Common myeloid progenitor, CD34-positive (primary cell): ENCODE measurements at regions not wholly inside any gene's neighbourhood (a gene's known extent, or its start where the extent isn't known, plus 50 kb on each side); places are given as distances from the start of the nearest gene placed in this dataset.

Experiments
- CTCF ChIA-PET: fragments of 350-600 bp; sonication (Branson Sonifier 250); formaldehyde crosslinking; loops from one replicate; lab custom pipeline; 2021; ENCODE audit warnings: antibody characterized with exemption; lab: Charles Lee
- POLR2A ChIA-PET: fragments of 350-600 bp; sonication (Branson Sonifier 250); formaldehyde crosslinking; loops from one replicate; lab custom pipeline; 2021; ENCODE audit warnings: antibody characterized with exemption; lab: Charles Lee
- DNase-seq, 3 donors: peaks; one replicate each; pipeline versions ENCODE4 v3.0.0 to v3.0.0-alpha.2; 2013
- H3K27ac ChIP-seq, 2 experiments: 1 replicate in 1 of 2; 2 replicates in 1 of 2; pipeline ENCODE4 v1.7.0; 2013; ENCODE audit warnings: inconsistent platforms in 2 of 2, low read length in 2 of 2, mild to moderate bottlenecking in 2 of 2, low read depth in 1 of 2, moderate library complexity in 1 of 2; ENCODE audit not compliant: severe bottlenecking in 2 of 2, insufficient read depth in 1 of 2, poor library complexity in 1 of 2
- H3K27me3 ChIP-seq, 5 experiments: replicated peaks in 2 of 5; 1 replicate in 3 of 5; 2 replicates in 2 of 5; pipeline versions ENCODE4 v1.6.1 to v1.7.0; 2013; ENCODE audit warnings: low read length in 4 of 5, mild to moderate bottlenecking in 2 of 5, moderate library complexity in 2 of 5, inconsistent platforms in 1 of 5; ENCODE audit not compliant: insufficient read depth in 5 of 5, control insufficient read depth in 4 of 5
- H3K36me3 ChIP-seq, 4 experiments: 1 replicate in 2 of 4; 2 replicates in 2 of 4; pipeline versions ENCODE4 v1.6.1 to v1.7.0; 2013; ENCODE audit warnings: low read length in 3 of 4, control low read depth in 1 of 4, mild to moderate bottlenecking in 1 of 4; ENCODE audit not compliant: control insufficient read depth in 4 of 4, insufficient read depth in 4 of 4
- H3K4me1 ChIP-seq, 4 experiments: 1 replicate in 3 of 4; 2 replicates in 1 of 4; pipeline versions ENCODE4 v1.6.1 to v1.7.1; 2013; ENCODE audit warnings: low read length in 3 of 4, mild to moderate bottlenecking in 3 of 4, control low read depth in 1 of 4, inconsistent platforms in 1 of 4, moderate library complexity in 1 of 4; ENCODE audit not compliant: control insufficient read depth in 4 of 4, insufficient read depth in 4 of 4; ENCODE audit errors: control extremely low read depth in 1 of 4
- H3K4me3 ChIP-seq, 7 experiments: 1 replicate in 4 of 7; 2 replicates in 3 of 7; pipeline versions ENCODE4 v1.5.1 to v1.7.0; 2013; ENCODE audit warnings: mild to moderate bottlenecking in 7 of 7, low read length in 6 of 7, moderate library complexity in 6 of 7, inconsistent platforms in 2 of 7, low read depth in 2 of 7, control low read depth in 1 of 7; ENCODE audit not compliant: insufficient read depth in 4 of 7, control insufficient read depth in 1 of 7; ENCODE audit errors: extremely low read depth in 1 of 7
- H3K9me3 ChIP-seq, 5 experiments: 1 replicate in 4 of 5; 2 replicates in 1 of 5; pipeline versions ENCODE4 v1.6.1 to v1.7.1; 2013; ENCODE audit warnings: low read length in 4 of 5, mild to moderate bottlenecking in 2 of 5, inconsistent platforms in 1 of 5, low read depth in 1 of 5, moderate library complexity in 1 of 5; ENCODE audit not compliant: control insufficient read depth in 4 of 5, insufficient read depth in 2 of 5; ENCODE audit errors: control extremely low read depth in 1 of 5
- WGBS: methylation state at CpG from one replicate; pipeline ENCODE4 v1.1.5; 2013; ENCODE audit not compliant: insufficient coverage; 5-methylcytosine and 5-hydroxymethylcytosine counted together

DNA sequence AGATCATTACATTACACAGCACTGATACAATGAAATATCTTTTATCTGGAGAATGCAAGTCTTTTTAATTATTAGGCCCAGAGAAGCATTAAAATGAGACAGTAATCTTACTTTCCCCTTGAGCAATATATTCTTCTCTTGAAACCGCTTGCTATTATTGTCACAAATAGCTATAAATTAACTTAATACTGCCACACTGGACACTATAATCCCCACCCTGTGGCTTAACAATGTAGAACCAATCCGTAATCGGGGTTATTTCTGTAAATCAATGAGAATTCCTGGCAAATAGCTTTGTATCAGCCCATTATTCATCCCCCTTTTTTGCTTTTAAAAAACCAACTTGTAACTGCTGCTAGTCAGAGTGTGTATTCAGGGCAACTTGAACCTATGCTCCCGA lies 366.2 kb upstream of the VWC2 start:
- no peaks in the 10 kb centered on the region for H3K36me3 ChIP-seq
- H3K4me3 ChIP-seq, result no peak overlapping the region
- POLR2A ChIA-PET, result no interaction called here
- H3K9me3 ChIP-seq, result no peaks in the 10 kb centered on the region
- no peak for DNase-seq
- H3K4me1 ChIP-seq, result no peaks in the 10 kb centered on the region
- CTCF ChIA-PET, result no interaction called here
- WGBS, result 100% methylated on average over 3 of the region's 4 CpGs
- H3K27ac ChIP-seq, result no peak overlapping the region
- no peaks in the 10 kb centered on the region for H3K27me3 ChIP-seq

DNA sequence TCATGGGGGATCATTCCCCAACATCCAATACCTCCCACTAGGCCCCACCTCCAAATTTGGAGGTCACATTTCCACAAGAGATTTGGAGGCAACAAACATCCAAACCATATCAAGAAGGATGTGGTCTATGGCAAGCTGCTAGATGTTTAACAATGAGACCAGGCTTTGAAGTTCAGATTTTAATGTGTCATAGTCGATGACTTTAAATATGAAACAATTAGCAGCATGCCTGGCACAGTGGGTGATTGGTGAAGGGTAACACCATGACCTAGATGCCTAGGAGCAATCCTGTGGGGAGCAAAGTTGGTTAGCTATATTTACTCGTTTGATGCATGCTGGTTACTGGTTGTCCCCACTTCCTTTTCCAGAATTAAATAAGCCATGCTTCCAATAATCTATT lies 356.4 kb upstream of the VWC2 start:
- DNase-seq, result no peak

DNA sequence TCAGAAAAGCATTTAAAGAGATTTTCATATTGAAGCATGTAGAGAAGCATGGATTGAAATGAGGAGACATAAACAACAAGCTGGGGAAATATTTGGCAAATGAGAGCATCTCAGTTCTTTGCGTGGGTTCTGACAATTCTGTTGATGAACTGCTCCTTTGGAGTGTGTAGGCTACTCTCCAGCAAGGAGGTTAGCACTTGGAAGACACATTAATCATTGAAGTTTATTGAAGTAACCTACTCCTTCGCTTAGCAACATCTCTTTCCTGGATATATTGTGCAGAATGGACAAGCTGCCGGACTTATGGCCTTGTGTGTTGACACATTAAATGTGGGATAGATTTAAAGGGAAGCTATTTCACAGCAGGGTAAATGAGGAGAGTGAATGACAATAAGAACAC lies 354.5 kb upstream of the VWC2 start:
- CTCF ChIA-PET, result no interaction called here

More for the DNA sequence above, 356.4 kb upstream of the VWC2 start:
- ChIA-PET CTCF (no interaction called here), POLR2A (no interaction called here)
- Histone ChIP-seq H3K4me3 (no peak overlapping the region), H3K36me3 (no peaks in the 10 kb centered on the region), H3K9me3 (no peaks in the 10 kb centered on the region), H3K4me1 (no peaks in the 10 kb centered on the region), H3K27ac (no peak overlapping the region), H3K27me3 (no peaks in the 10 kb centered on the region)
- 76% methylated on average over 2 of the region's 2 CpGs for WGBS

DNA sequence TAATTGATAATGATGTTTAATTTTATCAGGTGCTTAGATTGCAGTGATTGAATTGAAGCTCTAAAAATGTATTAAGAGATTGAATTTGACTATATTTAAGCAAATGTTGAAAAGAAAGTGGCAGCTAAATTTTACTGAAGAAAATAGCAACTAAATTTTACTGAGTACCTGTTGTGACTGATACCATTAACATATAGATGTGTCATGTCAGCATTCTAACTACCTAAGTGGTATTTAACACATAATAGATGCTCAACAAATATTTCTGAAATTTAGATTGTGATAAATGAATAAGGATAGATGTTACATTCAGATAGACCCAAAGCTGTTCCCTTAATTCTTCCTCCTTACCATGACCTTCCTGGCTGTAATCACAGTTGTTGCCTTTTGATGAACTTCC lies 350.9 kb upstream of the VWC2 start:
- no peak for DNase-seq
- Histone ChIP-seq H3K36me3 (no peaks in the 10 kb centered on the region), H3K4me3 (no peak overlapping the region), H3K27ac (no peak overlapping the region), H3K27me3 (no peaks in the 10 kb centered on the region), H3K9me3 (no peaks in the 10 kb centered on the region), H3K4me1 (no peaks in the 10 kb centered on the region)
- POLR2A ChIA-PET, result no interaction called here
- CTCF ChIA-PET, result no interaction called here

More for the DNA sequence above, 354.5 kb upstream of the VWC2 start:
- Histone ChIP-seq H3K27ac (no peak overlapping the region), H3K9me3 (no peaks in the 10 kb centered on the region), H3K27me3 (no peaks in the 10 kb centered on the region), H3K4me3 (no peak overlapping the region), H3K4me1 (no peaks in the 10 kb centered on the region), H3K36me3 (no peaks in the 10 kb centered on the region)
- DNase-seq, result no peak
- WGBS, result 91% methylated on average over 1 of the region's 3 CpGs
- POLR2A ChIA-PET, result no interaction called here

DNA sequence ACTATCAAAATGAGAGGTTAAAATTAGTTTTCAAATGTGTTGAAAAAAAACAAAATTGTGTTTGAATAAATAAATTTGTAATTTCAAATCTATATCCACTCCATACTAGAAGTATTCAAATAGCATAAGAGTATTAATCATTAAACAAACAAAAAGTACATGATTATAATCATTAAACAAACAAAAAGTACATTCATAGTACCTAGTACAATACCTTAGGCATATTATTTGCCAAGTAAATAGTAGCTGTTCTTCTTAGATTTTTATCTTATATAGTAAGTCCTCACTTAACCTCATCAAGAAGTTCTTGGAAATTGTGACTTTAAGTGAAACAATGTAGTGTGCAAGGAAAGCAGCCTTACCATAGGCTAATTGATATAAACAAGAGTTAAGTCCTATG lies 349.3 kb upstream of the VWC2 start:
- no peak for DNase-seq
- Histone ChIP-seq H3K4me1 (no peaks in the 10 kb centered on the region), H3K27ac (no peak overlapping the region), H3K36me3 (no peaks in the 10 kb centered on the region), H3K4me3 (no peak overlapping the region), H3K9me3 (no peaks in the 10 kb centered on the region), H3K27me3 (no peaks in the 10 kb centered on the region)
- POLR2A ChIA-PET, result no interaction called here
- CTCF ChIA-PET, result no interaction called here

DNA sequence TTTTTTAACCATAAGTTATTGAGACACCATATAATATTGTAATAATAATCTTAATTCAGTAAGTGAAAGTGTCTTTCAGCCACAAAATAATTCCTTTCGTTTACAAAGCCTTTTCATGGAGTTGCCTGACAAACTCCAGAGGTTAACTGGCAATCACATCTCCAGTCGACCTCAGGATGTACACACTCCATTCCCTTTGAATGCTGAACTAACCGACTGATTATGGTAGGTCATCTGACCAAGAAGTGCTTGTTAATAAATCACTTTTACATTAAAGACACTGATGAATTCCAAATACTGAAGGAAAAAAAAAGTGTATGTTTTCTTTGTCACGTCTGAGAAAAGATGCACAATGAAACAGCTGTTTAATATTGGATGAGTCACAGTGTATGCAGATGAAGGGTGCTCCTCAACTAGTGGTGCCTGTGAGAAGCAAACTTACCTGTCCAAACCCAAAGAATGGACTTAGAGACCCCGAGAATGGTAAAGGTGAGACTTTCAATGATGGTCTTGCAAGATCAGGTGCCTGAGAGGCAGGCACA lies 348.1 kb upstream of the VWC2 start:
- 100% methylated on average over 1 of the region's 5 CpGs for WGBS
- CTCF ChIA-PET, result no interaction called here
- Histone ChIP-seq H3K4me3 (no peak overlapping the region), H3K27me3 (no peaks in the 10 kb centered on the region), H3K36me3 (no peaks in the 10 kb centered on the region), H3K27ac (no peak overlapping the region), H3K4me1 (no peaks in the 10 kb centered on the region), H3K9me3 (no peaks in the 10 kb centered on the region)
- POLR2A ChIA-PET, result no interaction called here
- DNase-seq, result no peak

DNA sequence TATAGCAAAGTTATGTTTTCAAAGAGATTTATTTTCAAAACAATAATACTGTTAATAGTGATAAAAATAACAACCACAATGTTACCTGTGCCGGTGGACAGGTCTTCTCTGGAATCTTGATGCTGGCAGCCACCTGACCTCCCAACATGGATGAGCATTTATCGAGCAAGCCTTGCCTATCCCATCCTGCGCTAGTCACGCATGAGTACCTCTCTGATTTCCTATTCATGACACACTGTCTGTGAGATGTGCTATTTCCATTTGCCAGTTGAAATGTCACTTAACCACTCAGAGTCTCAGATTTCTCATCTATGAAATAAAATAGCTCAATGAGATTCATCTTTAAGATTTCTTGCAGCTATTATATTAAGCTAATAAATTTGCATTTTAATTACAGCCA lies 341.2 kb upstream of the VWC2 start:
- DNase-seq, result no peak
- Histone ChIP-seq H3K27ac (no peak overlapping the region), H3K4me3 (no peak overlapping the region), H3K4me1 (no peaks in the 10 kb centered on the region), H3K36me3 (no peaks in the 10 kb centered on the region), H3K9me3 (no peaks in the 10 kb centered on the region), H3K27me3 (no peaks in the 10 kb centered on the region)
- ChIA-PET CTCF (no interaction called here), POLR2A (no interaction called here)
- 97% methylated on average over 4 of the region's 4 CpGs for WGBS
